ENCODE measurements at regions not wholly inside any gene's neighbourhood (a gene's known extent, or its start where the extent isn't known, plus 50 kb on each side); places are given as distances from the start of the nearest gene placed in this dataset.

GRCh38 chr10:3525832-3526449, 259.1 kb downstream of the KLF6 start:
- H3K27ac ChIP-seq (ENCODE audit: low read depth, low read length, poor library complexity, severe bottlenecking): no peak overlapping the region
- ChIA-PET POLR2A (ENCODE audit: low non-redundant PET) (no interaction called here), CTCF (no interaction called here)
- H3K27me3 ChIP-seq (replicated peaks; ENCODE audit: insufficient read depth, low read depth, low read length, poor library complexity): no peaks in the 10 kb centered on the region
- no peaks in the 10 kb centered on the region for H3K4me1 ChIP-seq (ENCODE audit: insufficient read depth, low read length, poor library complexity, severe bottlenecking)
- H3K9me3 ChIP-seq (ENCODE audit: low read depth, low read length, poor library complexity, severe bottlenecking): no peaks in the 10 kb centered on the region
- H3K4me3 ChIP-seq (ENCODE audit: low read depth, low read length, poor library complexity, severe bottlenecking): no peak overlapping the region
- peak; percentile 76 for DNase-seq (ENCODE audit: low spot score)
- TF ChIP-seq, protein P1, sequence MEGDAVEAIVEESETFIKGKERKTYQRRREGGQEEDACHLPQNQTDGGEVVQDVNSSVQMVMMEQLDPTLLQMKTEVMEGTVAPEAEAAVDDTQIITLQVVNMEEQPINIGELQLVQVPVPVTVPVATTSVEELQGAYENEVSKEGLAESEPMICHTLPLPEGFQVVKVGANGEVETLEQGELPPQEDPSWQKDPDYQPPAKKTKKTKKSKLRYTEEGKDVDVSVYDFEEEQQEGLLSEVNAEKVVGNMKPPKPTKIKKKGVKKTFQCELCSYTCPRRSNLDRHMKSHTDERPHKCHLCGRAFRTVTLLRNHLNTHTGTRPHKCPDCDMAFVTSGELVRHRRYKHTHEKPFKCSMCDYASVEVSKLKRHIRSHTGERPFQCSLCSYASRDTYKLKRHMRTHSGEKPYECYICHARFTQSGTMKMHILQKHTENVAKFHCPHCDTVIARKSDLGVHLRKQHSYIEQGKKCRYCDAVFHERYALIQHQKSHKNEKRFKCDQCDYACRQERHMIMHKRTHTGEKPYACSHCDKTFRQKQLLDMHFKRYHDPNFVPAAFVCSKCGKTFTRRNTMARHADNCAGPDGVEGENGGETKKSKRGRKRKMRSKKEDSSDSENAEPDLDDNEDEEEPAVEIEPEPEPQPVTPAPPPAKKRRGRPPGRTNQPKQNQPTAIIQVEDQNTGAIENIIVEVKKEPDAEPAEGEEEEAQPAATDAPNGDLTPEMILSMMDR (conservative IDR thresholded peaks at IDR 0.05; ENCODE audit: low read depth, low read length): no peak
- TF ChIP-seq EZH2 (IDR thresholded peaks at IDR 0.05; ENCODE audit: borderline replicate concordance, low read depth, low read length, poor library complexity, severe bottlenecking): no peak
- no TSS peak for BruUV-seq (replicated peaks)
- H3K36me3 ChIP-seq (ENCODE audit: insufficient read depth, low read length, poor library complexity, severe bottlenecking): no peaks in the 10 kb centered on the region
- intact Hi-C loops (cut with micrococcal nuclease; ENCODE audit: unreplicated experiment): no loop called here

DNA sequence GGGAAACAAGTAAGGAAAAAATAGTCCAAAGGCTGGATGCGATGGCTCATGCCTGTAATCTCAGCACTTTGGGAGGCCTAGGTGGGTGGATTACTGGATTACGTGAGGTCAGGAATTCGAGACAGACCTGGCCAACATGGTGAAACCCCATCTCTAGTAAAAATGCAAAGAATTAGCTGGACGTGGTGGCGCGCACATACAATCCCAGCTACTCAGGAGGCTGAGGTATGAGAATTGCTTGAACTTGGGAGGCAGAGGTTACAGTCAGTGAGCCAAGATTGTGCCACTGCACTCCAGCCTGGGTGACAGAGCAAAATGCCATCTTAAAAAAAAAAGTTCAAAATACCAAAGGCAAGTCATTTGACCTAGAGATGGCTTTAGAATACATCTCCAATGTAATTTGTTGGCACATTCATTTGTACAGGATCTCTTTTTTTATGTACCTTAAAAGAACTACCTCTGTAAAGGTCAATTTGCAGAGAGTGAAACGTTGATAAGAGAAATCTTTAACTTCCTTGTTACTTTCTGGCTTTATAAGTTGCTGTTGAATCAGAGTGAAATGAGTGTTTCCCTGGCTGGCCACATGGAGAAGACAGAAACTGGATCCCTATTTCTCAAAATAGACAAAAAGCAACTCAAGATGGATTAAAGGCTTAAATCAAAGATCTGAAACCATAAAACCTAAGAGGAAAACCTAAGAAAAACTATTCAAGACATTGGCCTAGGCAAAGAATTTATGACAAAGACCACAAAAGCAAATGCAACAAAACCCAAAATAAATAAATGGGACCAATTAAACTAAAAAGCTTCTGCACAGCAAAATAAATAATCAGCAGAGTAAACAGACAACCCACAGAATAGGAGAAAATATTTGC, 260.7 kb downstream of the KLF6 start:
- no peak overlapping the region for H3K27ac ChIP-seq (ENCODE audit: low read depth, low read length, poor library complexity, severe bottlenecking)
- BruUV-seq (replicated peaks): no TSS peak
- intact Hi-C loops (cut with micrococcal nuclease; ENCODE audit: unreplicated experiment): no loop called here
- no peaks in the 10 kb centered on the region for H3K36me3 ChIP-seq (ENCODE audit: insufficient read depth, low read length, poor library complexity, severe bottlenecking)
- TF ChIP-seq, protein P1 (conservative IDR thresholded peaks at IDR 0.05; ENCODE audit: low read depth, low read length): no peak
- no peak for TF ChIP-seq EZH2 (IDR thresholded peaks at IDR 0.05; ENCODE audit: borderline replicate concordance, low read depth, low read length, poor library complexity, severe bottlenecking)
- ChIA-PET POLR2A (ENCODE audit: low non-redundant PET) (no interaction called here), CTCF (no interaction called here)
- DNase-seq (ENCODE audit: low spot score): no peak
- H3K4me1 ChIP-seq (ENCODE audit: insufficient read depth, low read length, poor library complexity, severe bottlenecking): no peaks in the 10 kb centered on the region
- H3K9me3 ChIP-seq (ENCODE audit: low read depth, low read length, poor library complexity, severe bottlenecking): no peaks in the 10 kb centered on the region
- no peak overlapping the region for H3K4me3 ChIP-seq (ENCODE audit: low read depth, low read length, poor library complexity, severe bottlenecking)
- H3K27me3 ChIP-seq (replicated peaks; ENCODE audit: insufficient read depth, low read depth, low read length, poor library complexity): no peaks in the 10 kb centered on the region

- Histone ChIP-seq H3K27me3 (replicated peaks; ENCODE audit: insufficient read depth, low read depth, low read length, poor library complexity) (no peaks in the 10 kb centered on the region), H3K4me1 (ENCODE audit: insufficient read depth, low read length, poor library complexity, severe bottlenecking) (no peaks in the 10 kb centered on the region), H3K36me3 (ENCODE audit: insufficient read depth, low read length, poor library complexity, severe bottlenecking) (no peaks in the 10 kb centered on the region), H3K27ac (ENCODE audit: low read depth, low read length, poor library complexity, severe bottlenecking) (no peak overlapping the region), H3K4me3 (ENCODE audit: low read depth, low read length, poor library complexity, severe bottlenecking) (no peak overlapping the region), H3K9me3 (ENCODE audit: low read depth, low read length, poor library complexity, severe bottlenecking) (no peaks in the 10 kb centered on the region)
- no peak for DNase-seq (ENCODE audit: low spot score)
- CTCF ChIA-PET: no interaction called here
- no TSS peak for BruUV-seq (replicated peaks)
- intact Hi-C loops (cut with micrococcal nuclease; ENCODE audit: unreplicated experiment): no loop called here
- POLR2A ChIA-PET (ENCODE audit: low non-redundant PET): no interaction called here
- no peak for TF ChIP-seq EZH2 (IDR thresholded peaks at IDR 0.05; ENCODE audit: borderline replicate concordance, low read depth, low read length, poor library complexity, severe bottlenecking)
- TF ChIP-seq, protein P1 (conservative IDR thresholded peaks at IDR 0.05; ENCODE audit: low read depth, low read length): no peak
These were observed 261.5 kb downstream of the KLF6 start for GRCh38 chr10:3523309-3524050.

Measured in A673 (cell line).